C4-2B (cell line): ENCODE measurements at regions not wholly inside any gene's neighbourhood (a gene's known extent, or its start where the extent isn't known, plus 50 kb on each side); places are given as distances from the start of the nearest gene placed in this dataset.

Source experiments
- H3K27ac ChIP-seq: fragments of 450-650 bp; 2 replicates; pipeline ENCODE4 v1.5.1; 2017
- CTCF ChIP-seq: fragments of 450-650 bp; conservative IDR thresholded peaks from 2 replicates; pipeline ENCODE4 v1.5.1; 2017; ENCODE audit warnings: mild to moderate bottlenecking
- ZFX ChIP-seq: fragments of 450-650 bp; IDR thresholded peaks from 2 replicates; pipeline ENCODE4 v1.6.1; 2017

GRCh38 chr3:160139291-160139690 lies 85.9 kb upstream of the C3orf80 start:
- H3K27ac ChIP-seq, result no peak overlapping the region
- TF ChIP-seq ZFX (no peak), CTCF (no peak)

- TF ChIP-seq CTCF (no peak), ZFX (no peak)
- H3K27ac ChIP-seq, result no peak overlapping the region
Observed at GRCh38 chr3:160140756-160141155, 84.5 kb upstream of the C3orf80 start.

GRCh38 chr3:160141485-160142185 lies 83.6 kb upstream of the C3orf80 start:
- TF ChIP-seq CTCF (no peak), ZFX (no peak)
- no peak overlapping the region for H3K27ac ChIP-seq

GRCh38 chr3:160143482-160143881 lies 81.7 kb upstream of the C3orf80 start:
- no peak overlapping the region for H3K27ac ChIP-seq
- TF ChIP-seq CTCF (no peak), ZFX (no peak)

- TF ChIP-seq CTCF (no peak), ZFX (no peak)
- H3K27ac ChIP-seq, result no peak overlapping the region
Observed at GRCh38 chr3:160150066-160150465, 75.2 kb upstream of the C3orf80 start.

GRCh38 chr3:160150525-160150924 lies 74.7 kb upstream of the C3orf80 start:
- TF ChIP-seq CTCF (no peak), ZFX (no peak)
- no peak overlapping the region for H3K27ac ChIP-seq

GRCh38 chr3:160152638-160153037 lies 72.6 kb upstream of the C3orf80 start:
- H3K27ac ChIP-seq, result no peak overlapping the region
- TF ChIP-seq CTCF (no peak), ZFX (no peak)
